PC-3 (cell line): ENCODE measurements at regions not wholly inside any gene's neighbourhood (a gene's known extent, or its start where the extent isn't known, plus 50 kb on each side); places are given as distances from the start of the nearest gene placed in this dataset.

Experiments used
- CTCF ChIP-seq: fragments of 300-600 bp; sonication (generic); conservative IDR thresholded peaks from 2 replicates; pipeline ENCODE4 v1.5.1; 2017; ENCODE audit warnings: antibody characterized with exemption, low read depth, mild to moderate bottlenecking, low read length
- EZH2 ChIP-seq: fragments of 300-600 bp; sonication (generic); IDR thresholded peaks from one replicate; pipeline ENCODE4 v1.6.1; 2017; ENCODE audit warnings: antibody characterized with exemption, mild to moderate bottlenecking, low read length; ENCODE audit not compliant: unreplicated experiment
- EZH2phosphoT487 ChIP-seq: fragments of 300-600 bp; sonication (generic); IDR thresholded peaks from 2 replicates; pipeline ENCODE4 v1.6.1; 2018; ENCODE audit warnings: mild to moderate bottlenecking, antibody characterized with exemption, low read length, borderline replicate concordance

GRCh38 chr3:30315447-30315846 lies 291.0 kb upstream of the TGFBR2 start:
- TF ChIP-seq CTCF: no peak
- no peak for TF ChIP-seq EZH2
- no peak for TF ChIP-seq EZH2phosphoT487
